ENCODE measurements at regions not wholly inside any gene's neighbourhood (a gene's known extent, or its start where the extent isn't known, plus 50 kb on each side); places are given as distances from the start of the nearest gene placed in this dataset.

GRCh38 chr4:162403932-162404331 is 240.1 kb upstream of the FSTL5 start:
- TF ChIP-seq, protein P1, sequence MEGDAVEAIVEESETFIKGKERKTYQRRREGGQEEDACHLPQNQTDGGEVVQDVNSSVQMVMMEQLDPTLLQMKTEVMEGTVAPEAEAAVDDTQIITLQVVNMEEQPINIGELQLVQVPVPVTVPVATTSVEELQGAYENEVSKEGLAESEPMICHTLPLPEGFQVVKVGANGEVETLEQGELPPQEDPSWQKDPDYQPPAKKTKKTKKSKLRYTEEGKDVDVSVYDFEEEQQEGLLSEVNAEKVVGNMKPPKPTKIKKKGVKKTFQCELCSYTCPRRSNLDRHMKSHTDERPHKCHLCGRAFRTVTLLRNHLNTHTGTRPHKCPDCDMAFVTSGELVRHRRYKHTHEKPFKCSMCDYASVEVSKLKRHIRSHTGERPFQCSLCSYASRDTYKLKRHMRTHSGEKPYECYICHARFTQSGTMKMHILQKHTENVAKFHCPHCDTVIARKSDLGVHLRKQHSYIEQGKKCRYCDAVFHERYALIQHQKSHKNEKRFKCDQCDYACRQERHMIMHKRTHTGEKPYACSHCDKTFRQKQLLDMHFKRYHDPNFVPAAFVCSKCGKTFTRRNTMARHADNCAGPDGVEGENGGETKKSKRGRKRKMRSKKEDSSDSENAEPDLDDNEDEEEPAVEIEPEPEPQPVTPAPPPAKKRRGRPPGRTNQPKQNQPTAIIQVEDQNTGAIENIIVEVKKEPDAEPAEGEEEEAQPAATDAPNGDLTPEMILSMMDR (IDR thresholded peaks at IDR 0.05) = no peak
- no peak for TF ChIP-seq POLR2AphosphoS5 (IDR thresholded peaks at IDR 0.05; ENCODE audit: low read depth, low read length)

All from Panc1 (cell line).